Activated CD8-positive, alpha-beta memory T cell treated with anti-CD3 and anti-CD28 coated beads for 48 hours (primary cell): ENCODE measurements at regions not wholly inside any gene's neighbourhood (a gene's known extent, or its start where the extent isn't known, plus 50 kb on each side); places are given as distances from the start of the nearest gene placed in this dataset.
"Not testable (repeated sequence)": the region's sequence is repeated elsewhere in the genome, so short reads cannot be mapped to it uniquely, and the experiment has no call there.

Source experiments
- DNase-seq, 3 experiments: peaks; one replicate each; pipeline ENCODE4 v3.0.0-alpha.2; 2020; ENCODE audit warnings: low read depth in 2 of 3, low spot score in 2 of 3

GRCh38 chr3:27559381-27559780, 75.2 kb upstream of the SLC4A7 start:
- no peak for DNase-seq

GRCh38 chr3:27557411-27557810, 73.2 kb upstream of the SLC4A7 start:
- DNase-seq: no peak

GRCh38 chr3:27556887-27557286, 72.7 kb upstream of the SLC4A7 start:
- DNase-seq: no peak

- no peak for DNase-seq
Observed at GRCh38 chr3:27554706-27555105, 70.5 kb upstream of the SLC4A7 start.

GRCh38 chr3:27553886-27554540, 69.8 kb upstream of the SLC4A7 start:
- no peak for DNase-seq

GRCh38 chr3:27552708-27553107, 68.5 kb upstream of the SLC4A7 start:
- not testable (repeated sequence) for DNase-seq

GRCh38 chr3:27551413-27551812, 67.2 kb upstream of the SLC4A7 start:
- DNase-seq: not testable (repeated sequence)

GRCh38 chr3:27545061-27545460, 60.9 kb upstream of the SLC4A7 start:
- DNase-seq: no peak

GRCh38 chr3:27544372-27544865, 60.2 kb upstream of the SLC4A7 start:
- no peak for DNase-seq

GRCh38 chr3:27542476-27542875, 58.3 kb upstream of the SLC4A7 start:
- no peak for DNase-seq

- no peak for DNase-seq
Observed at GRCh38 chr3:27540231-27540630, 56.0 kb upstream of the SLC4A7 start.

GRCh38 chr3:27536491-27536890, 52.3 kb upstream of the SLC4A7 start:
- no peak for DNase-seq

- no peak for DNase-seq
Observed at GRCh38 chr3:27535809-27536392, 51.7 kb upstream of the SLC4A7 start.

- DNase-seq: no peak
Observed at GRCh38 chr3:27533718-27534573, 49.8 kb upstream of the SLC4A7 start.
